ENCODE measurements at regions not wholly inside any gene's neighbourhood (a gene's known extent, or its start where the extent isn't known, plus 50 kb on each side); places are given as distances from the start of the nearest gene placed in this dataset.

DNA sequence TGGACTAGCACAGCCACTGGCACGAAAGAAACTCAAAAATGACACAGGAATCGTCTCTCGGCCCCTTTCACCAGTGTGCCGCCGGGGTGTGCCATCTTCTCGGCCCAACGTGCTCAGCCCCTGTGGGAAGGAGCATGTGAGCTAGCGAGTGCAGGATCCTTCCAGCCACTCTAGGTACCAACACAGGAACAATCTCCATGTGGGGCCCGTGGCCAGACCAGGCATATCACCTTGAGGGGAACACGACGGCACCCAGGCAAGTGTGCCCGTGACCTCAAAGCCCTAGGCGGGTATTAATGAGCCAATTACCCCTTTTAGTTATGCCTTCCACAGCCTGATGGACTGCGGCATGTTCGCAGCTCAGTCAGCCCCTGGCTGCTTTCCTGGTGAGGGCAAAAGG, 231.5 kb downstream of the FAT4 start:
- no peaks in the 10 kb centered on the region for H3K36me3 ChIP-seq (replicated peaks in 1 of 2; ENCODE audit: control extremely low read depth in 1 of 2, control insufficient read depth in 1 of 2, extremely low read depth in 1 of 2, insufficient read depth in 2 of 2, low read length in 1 of 2)
- Mint-ChIP-seq H3K27ac (no peak overlapping the region), H3K9me3 (ENCODE audit: insufficient read depth) (no peaks in the 10 kb centered on the region), H3K4me1 (no peaks in the 10 kb centered on the region), H3K4me3 (no peak overlapping the region), H3K27me3 (no peaks in the 10 kb centered on the region)
- intact Hi-C loops (cut with micrococcal nuclease), result no loop called here
- no peaks in the 10 kb centered on the region for H4K20me1 ChIP-seq (ENCODE audit: control insufficient read depth, insufficient read depth, low read length, poor library complexity, severe bottlenecking)
- 95% methylated on average over 15 of the region's 15 CpGs for WGBS (ENCODE audit: insufficient coverage)
- no peaks in the 10 kb centered on the region for H3K27me3 ChIP-seq (replicated peaks in 1 of 4; ENCODE audit: control extremely low read depth in 1 of 4, control insufficient read depth in 3 of 4, insufficient read depth in 4 of 4, low read length in 3 of 4)
- no peak overlapping the region for H3K4me3 ChIP-seq (ENCODE audit: control extremely low read depth in 1 of 5, extremely low read depth in 1 of 5, insufficient read depth in 1 of 5, low read depth in 2 of 5, low read length in 4 of 5)
- no peak for TF ChIP-seq EZH2 (IDR thresholded peaks at IDR 0.05; ENCODE audit: borderline replicate concordance, insufficient read depth, low read depth, low read length, poor library complexity, severe bottlenecking)
- TF ChIP-seq, protein P1, sequence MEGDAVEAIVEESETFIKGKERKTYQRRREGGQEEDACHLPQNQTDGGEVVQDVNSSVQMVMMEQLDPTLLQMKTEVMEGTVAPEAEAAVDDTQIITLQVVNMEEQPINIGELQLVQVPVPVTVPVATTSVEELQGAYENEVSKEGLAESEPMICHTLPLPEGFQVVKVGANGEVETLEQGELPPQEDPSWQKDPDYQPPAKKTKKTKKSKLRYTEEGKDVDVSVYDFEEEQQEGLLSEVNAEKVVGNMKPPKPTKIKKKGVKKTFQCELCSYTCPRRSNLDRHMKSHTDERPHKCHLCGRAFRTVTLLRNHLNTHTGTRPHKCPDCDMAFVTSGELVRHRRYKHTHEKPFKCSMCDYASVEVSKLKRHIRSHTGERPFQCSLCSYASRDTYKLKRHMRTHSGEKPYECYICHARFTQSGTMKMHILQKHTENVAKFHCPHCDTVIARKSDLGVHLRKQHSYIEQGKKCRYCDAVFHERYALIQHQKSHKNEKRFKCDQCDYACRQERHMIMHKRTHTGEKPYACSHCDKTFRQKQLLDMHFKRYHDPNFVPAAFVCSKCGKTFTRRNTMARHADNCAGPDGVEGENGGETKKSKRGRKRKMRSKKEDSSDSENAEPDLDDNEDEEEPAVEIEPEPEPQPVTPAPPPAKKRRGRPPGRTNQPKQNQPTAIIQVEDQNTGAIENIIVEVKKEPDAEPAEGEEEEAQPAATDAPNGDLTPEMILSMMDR (IDR thresholded peaks at IDR 0.05), result no peak
- H3K9me3 ChIP-seq (ENCODE audit: control extremely low read depth in 1 of 3, control insufficient read depth in 2 of 3, insufficient read depth in 1 of 3, low read length in 2 of 3), result peaks cover 0 to 5% (median 1%) of the 10 kb centered on the region in 3 donors
- no peak overlapping the region for H3K27ac ChIP-seq (ENCODE audit: low read length in 2 of 2)
- DNase-seq, result no peak
- no peak overlapping the region for H3K9ac ChIP-seq (ENCODE audit: low read length)
- H3K4me1 ChIP-seq (ENCODE audit: control insufficient read depth in 2 of 2, insufficient read depth in 2 of 2, low read length in 2 of 2), result no peaks in the 10 kb centered on the region
- no peaks in the 10 kb centered on the region for H3K79me2 ChIP-seq (ENCODE audit: control insufficient read depth, insufficient read depth, low read length)
- POLR2A ChIA-PET, result no interaction called here
- CTCF ChIA-PET, result no interaction called here
- no peak overlapping the region for H2AFZ ChIP-seq (ENCODE audit: insufficient read depth, low read depth, low read length, poor library complexity, severe bottlenecking)
- ATAC-seq (ENCODE audit: low read depth), result no peak
- no peak overlapping the region for H3K4me2 ChIP-seq (replicated peaks; ENCODE audit: low read depth, low read length, poor library complexity, severe bottlenecking)

DNA sequence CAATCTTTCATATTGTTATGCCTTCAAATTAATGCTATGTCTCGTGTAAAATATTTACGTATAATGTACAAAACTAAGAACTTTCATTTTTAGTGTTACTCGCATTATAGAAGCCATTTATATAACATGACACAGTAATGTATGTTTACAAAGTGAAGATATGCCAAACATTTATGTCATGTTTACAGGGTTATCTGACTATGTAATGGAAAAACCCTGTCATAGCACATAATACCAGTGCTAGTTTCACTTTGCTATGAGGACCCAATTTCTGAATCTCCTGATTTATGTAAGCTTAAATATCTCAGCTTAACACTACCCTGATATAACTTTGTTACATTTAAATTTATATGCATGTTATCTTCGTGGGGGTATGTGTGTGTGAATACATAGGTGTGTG, 233.1 kb downstream of the FAT4 start:
- no peaks in the 10 kb centered on the region for H3K27me3 Mint-ChIP-seq
- Histone ChIP-seq H3K27ac (ENCODE audit: low read length in 2 of 2) (no peak overlapping the region), H2AFZ (ENCODE audit: insufficient read depth, low read depth, low read length, poor library complexity, severe bottlenecking) (no peak overlapping the region), H3K79me2 (ENCODE audit: control insufficient read depth, insufficient read depth, low read length) (no peaks in the 10 kb centered on the region), H3K4me3 (ENCODE audit: control extremely low read depth in 1 of 5, extremely low read depth in 1 of 5, insufficient read depth in 1 of 5, low read depth in 2 of 5, low read length in 4 of 5) (no peak overlapping the region), H3K4me2 (replicated peaks; ENCODE audit: low read depth, low read length, poor library complexity, severe bottlenecking) (no peak overlapping the region), H3K9me3 (ENCODE audit: control extremely low read depth in 1 of 3, control insufficient read depth in 2 of 3, insufficient read depth in 1 of 3, low read length in 2 of 3) (peaks cover 0 to 5% (median 0%) of the 10 kb centered on the region in 3 donors), H4K20me1 (ENCODE audit: control insufficient read depth, insufficient read depth, low read length, poor library complexity, severe bottlenecking) (no peaks in the 10 kb centered on the region), H3K27me3 (replicated peaks in 1 of 4; ENCODE audit: control extremely low read depth in 1 of 4, control insufficient read depth in 3 of 4, insufficient read depth in 4 of 4, low read length in 3 of 4) (no peaks in the 10 kb centered on the region), H3K4me1 (ENCODE audit: control insufficient read depth in 2 of 2, insufficient read depth in 2 of 2, low read length in 2 of 2) (no peaks in the 10 kb centered on the region), H3K36me3 (replicated peaks in 1 of 2; ENCODE audit: control extremely low read depth in 1 of 2, control insufficient read depth in 1 of 2, extremely low read depth in 1 of 2, insufficient read depth in 2 of 2, low read length in 1 of 2) (no peaks in the 10 kb centered on the region), H3K9ac (ENCODE audit: low read length) (no peak overlapping the region)
- ATAC-seq (ENCODE audit: low read depth) (no peak), DNase-seq (no peak)
- H3K4me3 Mint-ChIP-seq, result no peak overlapping the region
- intact Hi-C loops (cut with micrococcal nuclease), result no loop called here
- H3K9me3 Mint-ChIP-seq (ENCODE audit: insufficient read depth), result no peaks in the 10 kb centered on the region
- POLR2A ChIA-PET, result no interaction called here
- TF ChIP-seq, protein P1 (IDR thresholded peaks at IDR 0.05), result no peak
- no peak for TF ChIP-seq EZH2 (IDR thresholded peaks at IDR 0.05; ENCODE audit: borderline replicate concordance, insufficient read depth, low read depth, low read length, poor library complexity, severe bottlenecking)
- H3K27ac Mint-ChIP-seq, result no peak overlapping the region
- H3K4me1 Mint-ChIP-seq, result no peaks in the 10 kb centered on the region
- CTCF ChIA-PET, result no interaction called here
- no CpG with 5 or more reads among the region's 4 CpGs for WGBS (ENCODE audit: insufficient coverage)

Data from B cell (primary cell).